ENCODE measurements at regions not wholly inside any gene's neighbourhood (a gene's known extent, or its start where the extent isn't known, plus 50 kb on each side); places are given as distances from the start of the nearest gene placed in this dataset.
"Not testable (repeated sequence)": the region's sequence is repeated elsewhere in the genome, so short reads cannot be mapped to it uniquely, and the experiment has no call there.

DNA sequence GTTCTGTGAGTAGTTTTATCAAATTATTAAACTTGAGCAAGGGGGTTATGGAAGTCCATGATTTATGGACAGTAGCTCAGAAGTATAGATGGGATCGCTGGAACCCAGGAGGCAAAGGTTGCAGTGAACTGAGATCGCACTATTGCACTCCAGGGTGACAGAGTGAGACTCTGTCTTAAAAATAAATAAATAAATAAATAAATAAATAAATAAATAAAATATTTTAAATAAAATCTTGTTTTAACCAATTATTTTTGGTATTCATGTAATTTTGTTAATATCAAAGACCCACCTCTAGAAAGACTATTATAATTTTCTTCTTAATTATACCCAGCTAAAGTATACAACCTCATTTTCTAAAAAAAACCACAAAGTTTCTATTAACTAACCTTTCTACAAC lies 134.3 kb downstream of the ZNF37A start:
- no peak for ATAC-seq (ENCODE audit: insufficient read depth, low FRiP score)
- WGBS, 2 donors: 85 to 95% methylated on average over 2 of the region's 2 CpGs

GRCh38 chr10:38238479-38238878 lies 144.3 kb downstream of the ZNF37A start:
- H3K27me3 ChIP-seq (ENCODE audit: control insufficient read depth in 3 of 3, insufficient read depth in 3 of 3, low read length in 2 of 3); H3K36me3 ChIP-seq (ENCODE audit: control insufficient read depth in 4 of 4, insufficient read depth in 4 of 4, low read length in 4 of 4); H3K27ac ChIP-seq (ENCODE audit: low read depth in 1 of 2, low read length in 1 of 2); H3K9ac ChIP-seq (ENCODE audit: insufficient read depth in 1 of 2, low read length in 2 of 2); H3K4me3 ChIP-seq; DNase-seq; ATAC-seq (ENCODE audit: insufficient read depth, low FRiP score); H3K4me1 ChIP-seq (ENCODE audit: control insufficient read depth in 5 of 5, insufficient read depth in 5 of 5, low read length in 5 of 5); H3K9me3 ChIP-seq (ENCODE audit: control insufficient read depth in 4 of 4, insufficient read depth in 3 of 4, low read length in 3 of 4): not testable (repeated sequence)
- 75 to 79% methylated on average over 2 of the region's 2 CpGs for WGBS, 2 donors

More for the DNA sequence above, 134.3 kb downstream of the ZNF37A start:
- H3K9ac ChIP-seq (ENCODE audit: insufficient read depth in 1 of 2, low read length in 2 of 2): no peak overlapping the region
- no peak for TF ChIP-seq CTCF (IDR thresholded peaks at IDR 0.05; ENCODE audit: control extremely low read depth, extremely low read depth)
- H3K4me1 ChIP-seq (ENCODE audit: control insufficient read depth in 5 of 5, insufficient read depth in 5 of 5, low read length in 5 of 5): no peaks in the 10 kb centered on the region
- no peak overlapping the region for H3K27ac ChIP-seq (ENCODE audit: low read depth in 1 of 2, low read length in 1 of 2)
- H3K9me3 ChIP-seq (ENCODE audit: control insufficient read depth in 4 of 4, insufficient read depth in 3 of 4, low read length in 3 of 4): peaks cover 0 to 3% (median 1%) of the 10 kb centered on the region in 4 donors
- no peaks in the 10 kb centered on the region for H3K27me3 ChIP-seq (ENCODE audit: control insufficient read depth in 3 of 3, insufficient read depth in 3 of 3, low read length in 2 of 3)
- DNase-seq: no peak
- no peak overlapping the region for H3K4me3 ChIP-seq
- no peaks in the 10 kb centered on the region for H3K36me3 ChIP-seq (ENCODE audit: control insufficient read depth in 4 of 4, insufficient read depth in 4 of 4, low read length in 4 of 4)

- H3K9ac ChIP-seq (ENCODE audit: insufficient read depth in 1 of 2, low read length in 2 of 2); ATAC-seq (ENCODE audit: insufficient read depth, low FRiP score); H3K4me3 ChIP-seq; H3K9me3 ChIP-seq (ENCODE audit: control insufficient read depth in 4 of 4, insufficient read depth in 3 of 4, low read length in 3 of 4); H3K4me1 ChIP-seq (ENCODE audit: control insufficient read depth in 5 of 5, insufficient read depth in 5 of 5, low read length in 5 of 5); DNase-seq; H3K27ac ChIP-seq (ENCODE audit: low read depth in 1 of 2, low read length in 1 of 2); H3K36me3 ChIP-seq (ENCODE audit: control insufficient read depth in 4 of 4, insufficient read depth in 4 of 4, low read length in 4 of 4); H3K27me3 ChIP-seq (ENCODE audit: control insufficient read depth in 3 of 3, insufficient read depth in 3 of 3, low read length in 2 of 3): not testable (repeated sequence)
- 45 to 52% methylated on average over 2 of the region's 2 CpGs for WGBS, 2 donors
Observed at GRCh38 chr10:38242061-38242649, 148.0 kb downstream of the ZNF37A start.

DNA sequence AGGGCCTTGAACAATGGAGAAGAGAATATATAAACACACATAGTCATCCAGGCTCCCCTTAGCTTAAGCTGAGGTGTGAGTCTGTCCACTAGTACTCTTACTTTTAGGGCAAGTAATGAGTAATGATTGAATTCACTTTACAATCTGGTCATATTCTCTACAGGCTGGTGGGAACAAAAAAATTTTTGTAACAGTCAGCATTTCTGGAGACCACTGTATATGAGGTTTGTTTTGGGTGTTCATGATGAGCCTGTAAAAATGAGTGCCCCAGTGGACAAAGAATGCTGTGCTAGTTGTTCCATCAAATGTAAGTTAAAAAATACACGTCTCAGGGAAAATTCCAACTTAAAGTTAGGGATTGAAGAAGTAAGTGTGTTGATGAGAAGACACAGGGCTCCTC lies 154.0 kb downstream of the ZNF37A start:
- not testable (repeated sequence) for H3K27ac ChIP-seq (ENCODE audit: low read depth in 1 of 2, low read length in 1 of 2); H3K4me1 ChIP-seq (ENCODE audit: control insufficient read depth in 5 of 5, insufficient read depth in 5 of 5, low read length in 5 of 5); H3K9me3 ChIP-seq (ENCODE audit: control insufficient read depth in 4 of 4, insufficient read depth in 3 of 4, low read length in 3 of 4); DNase-seq; H3K27me3 ChIP-seq (ENCODE audit: control insufficient read depth in 3 of 3, insufficient read depth in 3 of 3, low read length in 2 of 3); ATAC-seq (ENCODE audit: insufficient read depth, low FRiP score); H3K36me3 ChIP-seq (ENCODE audit: control insufficient read depth in 4 of 4, insufficient read depth in 4 of 4, low read length in 4 of 4); H3K9ac ChIP-seq (ENCODE audit: insufficient read depth in 1 of 2, low read length in 2 of 2); H3K4me3 ChIP-seq
- 30 to 41% methylated on average over 1 of the region's 1 CpG for WGBS, 2 donors

DNA sequence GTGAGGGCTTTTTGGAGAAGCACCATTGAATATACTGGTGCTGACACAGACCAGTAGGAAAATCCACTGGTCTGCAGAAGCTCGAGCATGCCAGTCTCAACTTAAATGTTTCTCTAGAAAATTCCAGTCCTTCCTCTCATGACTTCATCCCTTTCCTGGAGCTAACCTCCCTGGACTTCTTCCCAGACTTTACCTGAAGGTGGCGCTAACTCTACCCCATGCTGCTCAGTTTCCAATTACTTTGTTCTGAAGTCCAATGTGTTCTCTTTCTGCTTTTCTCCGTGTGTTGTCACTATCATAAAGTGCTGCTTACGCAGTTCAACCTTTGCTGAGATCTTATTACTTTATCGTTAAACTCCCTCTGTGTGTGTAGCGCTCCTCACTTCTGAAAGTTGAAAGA lies 158.4 kb downstream of the ZNF37A start:
- not testable (repeated sequence) for H3K4me1 ChIP-seq (ENCODE audit: control insufficient read depth in 5 of 5, insufficient read depth in 5 of 5, low read length in 5 of 5); H3K9me3 ChIP-seq (ENCODE audit: control insufficient read depth in 4 of 4, insufficient read depth in 3 of 4, low read length in 3 of 4); H3K27ac ChIP-seq (ENCODE audit: low read depth in 1 of 2, low read length in 1 of 2); DNase-seq; H3K4me3 ChIP-seq; ATAC-seq (ENCODE audit: insufficient read depth, low FRiP score); H3K27me3 ChIP-seq (ENCODE audit: control insufficient read depth in 3 of 3, insufficient read depth in 3 of 3, low read length in 2 of 3); H3K36me3 ChIP-seq (ENCODE audit: control insufficient read depth in 4 of 4, insufficient read depth in 4 of 4, low read length in 4 of 4); H3K9ac ChIP-seq (ENCODE audit: insufficient read depth in 1 of 2, low read length in 2 of 2)
- 39 to 45% methylated on average over 3 to 4 of the region's 6 CpGs for WGBS, 2 donors

- H3K9me3 ChIP-seq (ENCODE audit: control insufficient read depth in 4 of 4, insufficient read depth in 3 of 4, low read length in 3 of 4); H3K27me3 ChIP-seq (ENCODE audit: control insufficient read depth in 3 of 3, insufficient read depth in 3 of 3, low read length in 2 of 3); ATAC-seq (ENCODE audit: insufficient read depth, low FRiP score); H3K4me3 ChIP-seq; H3K27ac ChIP-seq (ENCODE audit: low read depth in 1 of 2, low read length in 1 of 2); H3K4me1 ChIP-seq (ENCODE audit: control insufficient read depth in 5 of 5, insufficient read depth in 5 of 5, low read length in 5 of 5); H3K9ac ChIP-seq (ENCODE audit: insufficient read depth in 1 of 2, low read length in 2 of 2); DNase-seq; H3K36me3 ChIP-seq (ENCODE audit: control insufficient read depth in 4 of 4, insufficient read depth in 4 of 4, low read length in 4 of 4): not testable (repeated sequence)
- WGBS, 2 donors: 65 to 79% methylated on average over 6 of the region's 6 CpGs
Observed at GRCh38 chr10:38267555-38267954, 173.4 kb downstream of the ZNF37A start.

DNA sequence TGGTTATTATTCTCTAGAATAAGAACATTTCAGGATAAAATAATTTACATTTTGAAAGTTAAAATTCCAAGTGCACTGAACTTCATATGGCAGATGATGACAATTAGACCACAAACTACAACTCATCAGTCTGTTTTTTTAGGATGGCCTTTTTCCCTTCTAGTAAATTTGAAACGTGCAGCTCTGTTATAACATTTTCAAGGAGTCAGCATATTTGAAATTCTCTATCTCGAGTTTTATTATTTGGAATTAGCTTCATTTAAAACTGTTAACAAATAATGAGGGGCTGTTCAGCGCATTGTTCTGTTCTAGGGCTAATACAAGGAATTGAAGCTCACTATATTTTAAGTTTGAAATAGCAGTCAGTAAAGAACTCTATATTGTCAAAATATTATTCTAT lies 176.9 kb downstream of the ZNF37A start:
- H3K4me3 ChIP-seq; H3K27ac ChIP-seq (ENCODE audit: low read depth in 1 of 2, low read length in 1 of 2); H3K9me3 ChIP-seq (ENCODE audit: control insufficient read depth in 4 of 4, insufficient read depth in 3 of 4, low read length in 3 of 4); H3K36me3 ChIP-seq (ENCODE audit: control insufficient read depth in 4 of 4, insufficient read depth in 4 of 4, low read length in 4 of 4); DNase-seq; H3K27me3 ChIP-seq (ENCODE audit: control insufficient read depth in 3 of 3, insufficient read depth in 3 of 3, low read length in 2 of 3); H3K4me1 ChIP-seq (ENCODE audit: control insufficient read depth in 5 of 5, insufficient read depth in 5 of 5, low read length in 5 of 5); ATAC-seq (ENCODE audit: insufficient read depth, low FRiP score); H3K9ac ChIP-seq (ENCODE audit: insufficient read depth in 1 of 2, low read length in 2 of 2): not testable (repeated sequence)
- WGBS, 2 donors: 52% methylated on average over 3 of the region's 3 CpGs

- H3K27me3 ChIP-seq (ENCODE audit: control insufficient read depth in 3 of 3, insufficient read depth in 3 of 3, low read length in 2 of 3); H3K9ac ChIP-seq (ENCODE audit: insufficient read depth in 1 of 2, low read length in 2 of 2); DNase-seq; H3K9me3 ChIP-seq (ENCODE audit: control insufficient read depth in 4 of 4, insufficient read depth in 3 of 4, low read length in 3 of 4); H3K4me3 ChIP-seq; H3K27ac ChIP-seq (ENCODE audit: low read depth in 1 of 2, low read length in 1 of 2); ATAC-seq (ENCODE audit: insufficient read depth, low FRiP score); H3K4me1 ChIP-seq (ENCODE audit: control insufficient read depth in 5 of 5, insufficient read depth in 5 of 5, low read length in 5 of 5); H3K36me3 ChIP-seq (ENCODE audit: control insufficient read depth in 4 of 4, insufficient read depth in 4 of 4, low read length in 4 of 4): not testable (repeated sequence)
- WGBS, 2 donors: 76 to 82% methylated on average over 2 of the region's 2 CpGs
Observed at GRCh38 chr10:38274879-38275278, 180.7 kb downstream of the ZNF37A start.

All from lung (tissue), 11 donors.